UCSD-AML1 (cell line): ENCODE measurements at regions not wholly inside any gene's neighbourhood (a gene's known extent, or its start where the extent isn't known, plus 50 kb on each side); places are given as distances from the start of the nearest gene placed in this dataset.

Experiments used
- DNase-seq: peaks from one replicate; lab custom pipeline; 2025; ENCODE audit not compliant: unreplicated experiment; lab: John Stamatoyannopoulos, UW

- no peak for DNase-seq
Observed at GRCh38 chr12:89946518-89947135, 238.0 kb upstream of the ATP2B1 start.

- no peak for DNase-seq
Observed at GRCh38 chr12:89945123-89945522, 236.5 kb upstream of the ATP2B1 start.

GRCh38 chr12:89943463-89943862, 234.8 kb upstream of the ATP2B1 start:
- DNase-seq: no peak

GRCh38 chr12:89941436-89941835, 232.8 kb upstream of the ATP2B1 start:
- no peak for DNase-seq

GRCh38 chr12:89939522-89940215, 231.0 kb upstream of the ATP2B1 start:
- no peak for DNase-seq

- DNase-seq: no peak
Observed at GRCh38 chr12:89936631-89937030, 228.0 kb upstream of the ATP2B1 start.

- no peak for DNase-seq
Observed at GRCh38 chr12:89935850-89936249, 227.2 kb upstream of the ATP2B1 start.

GRCh38 chr12:89933911-89934310, 225.3 kb upstream of the ATP2B1 start:
- DNase-seq: no peak

GRCh38 chr12:89932954-89933353, 224.3 kb upstream of the ATP2B1 start:
- DNase-seq: no peak

- DNase-seq: no peak
Observed at GRCh38 chr12:89928467-89928866, 219.8 kb upstream of the ATP2B1 start.

- DNase-seq: no peak
Observed at GRCh38 chr12:89927226-89927698, 218.6 kb upstream of the ATP2B1 start.

GRCh38 chr12:89924191-89924590, 215.6 kb upstream of the ATP2B1 start:
- no peak for DNase-seq

GRCh38 chr12:89923091-89923490, 214.5 kb upstream of the ATP2B1 start:
- no peak for DNase-seq

GRCh38 chr12:89920866-89921265, 212.2 kb upstream of the ATP2B1 start:
- DNase-seq: no peak

- DNase-seq: no peak
Observed at GRCh38 chr12:89919241-89919906, 210.7 kb upstream of the ATP2B1 start.

GRCh38 chr12:89918172-89918846, 209.7 kb upstream of the ATP2B1 start:
- DNase-seq: no peak

- DNase-seq: no peak
Observed at GRCh38 chr12:89909753-89910152, 201.1 kb upstream of the ATP2B1 start.

GRCh38 chr12:89907659-89908058, 199.0 kb upstream of the ATP2B1 start:
- DNase-seq: no peak

- no peak for DNase-seq
Observed at GRCh38 chr12:89906824-89907223, 198.2 kb upstream of the ATP2B1 start.

GRCh38 chr12:89906178-89906577, 197.5 kb upstream of the ATP2B1 start:
- no peak for DNase-seq

- DNase-seq: no peak
Observed at GRCh38 chr12:89901906-89902642, 193.4 kb upstream of the ATP2B1 start.
